EH (cell line): ENCODE measurements at regions not wholly inside any gene's neighbourhood (a gene's known extent, or its start where the extent isn't known, plus 50 kb on each side); places are given as distances from the start of the nearest gene placed in this dataset.

Experiments
- DNase-seq: peaks from one replicate; pipeline ENCODE4 v3.0.0-alpha.2; 2015; ENCODE audit warnings: low read depth

DNA sequence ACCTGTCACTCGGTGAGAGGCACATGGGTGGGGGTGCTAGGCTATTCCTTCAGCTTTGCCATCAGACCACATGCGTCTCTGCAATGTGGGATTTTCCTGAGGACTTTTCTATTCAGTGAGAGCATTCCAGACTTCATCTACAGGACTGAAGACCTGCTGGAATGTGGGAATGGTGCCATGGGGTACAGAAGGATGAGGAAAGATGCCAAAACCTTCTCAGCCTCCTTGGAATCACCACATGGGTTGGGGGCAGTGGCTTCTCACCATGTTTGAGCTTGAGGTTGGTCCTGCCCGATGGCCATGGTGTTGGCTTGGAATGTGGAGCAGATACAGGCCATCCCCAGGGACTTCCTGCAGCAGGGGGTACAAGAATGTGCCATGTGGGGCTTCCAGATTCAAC is 80.9 kb upstream of the KLF13 start:
- DNase-seq: peak; percentile 8

- no peak for DNase-seq
These were observed 79.2 kb upstream of the KLF13 start for GRCh38 chr15:31247404-31247803.

GRCh38 chr15:31248263-31248662 is 78.4 kb upstream of the KLF13 start:
- no peak for DNase-seq

- DNase-seq: no peak
These were observed 77.7 kb upstream of the KLF13 start for GRCh38 chr15:31248951-31249350.

- no peak for DNase-seq
These were observed 76.6 kb upstream of the KLF13 start for GRCh38 chr15:31250033-31250432.

GRCh38 chr15:31251165-31251564 is 75.5 kb upstream of the KLF13 start:
- DNase-seq: no peak

GRCh38 chr15:31252171-31252785 is 74.4 kb upstream of the KLF13 start:
- peak; percentile 33 for DNase-seq

GRCh38 chr15:31254431-31255175 is 72.0 kb upstream of the KLF13 start:
- peak; percentile 96 for DNase-seq

DNA sequence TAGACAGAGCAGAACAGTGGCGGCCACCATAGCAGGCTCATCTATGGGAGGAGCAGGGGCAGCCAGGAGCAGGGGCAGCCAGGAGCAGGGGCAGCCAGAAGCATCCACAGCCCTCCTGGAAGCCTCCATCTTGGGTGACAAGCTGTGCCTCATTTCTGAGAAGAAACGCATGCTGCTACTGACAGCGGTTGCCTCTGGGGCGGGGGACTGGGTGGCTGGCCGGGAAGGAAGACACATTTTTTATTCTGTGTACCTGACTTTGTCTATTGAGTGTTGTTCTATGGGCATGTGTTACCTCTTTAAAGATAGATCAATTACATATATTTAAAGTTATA is 71.5 kb upstream of the KLF13 start:
- DNase-seq: no peak

DNA sequence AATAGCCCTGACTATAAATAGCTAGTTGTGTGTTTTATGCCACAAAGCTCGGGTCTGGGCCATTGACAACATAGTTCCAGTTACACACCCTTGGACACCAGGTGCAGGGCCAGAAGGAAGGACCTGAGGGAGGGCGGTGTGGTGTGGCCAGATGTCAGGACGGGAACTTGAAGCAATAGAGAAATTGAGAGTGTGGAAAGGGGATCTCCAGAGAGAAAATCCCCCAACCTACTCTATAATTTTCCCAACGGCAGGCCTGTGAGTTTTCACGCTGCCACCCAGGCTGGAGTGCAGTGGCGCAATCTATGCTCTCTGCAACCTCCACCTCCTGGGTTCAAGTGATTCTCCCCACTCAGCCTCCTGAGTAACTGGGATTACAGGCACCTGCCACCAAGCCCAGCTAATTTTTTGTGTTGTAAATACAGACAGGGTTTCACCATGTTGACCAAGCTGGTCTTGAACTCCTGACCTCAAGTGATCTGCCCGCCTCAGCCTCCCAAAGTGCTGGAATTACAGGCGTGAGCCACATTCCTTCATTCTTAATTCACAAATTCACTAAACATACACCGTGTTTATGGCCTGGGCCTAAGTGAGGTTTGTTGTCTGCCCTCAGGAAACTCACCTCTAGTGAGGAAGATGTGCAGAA is 70.8 kb upstream of the KLF13 start:
- no peak for DNase-seq

DNA sequence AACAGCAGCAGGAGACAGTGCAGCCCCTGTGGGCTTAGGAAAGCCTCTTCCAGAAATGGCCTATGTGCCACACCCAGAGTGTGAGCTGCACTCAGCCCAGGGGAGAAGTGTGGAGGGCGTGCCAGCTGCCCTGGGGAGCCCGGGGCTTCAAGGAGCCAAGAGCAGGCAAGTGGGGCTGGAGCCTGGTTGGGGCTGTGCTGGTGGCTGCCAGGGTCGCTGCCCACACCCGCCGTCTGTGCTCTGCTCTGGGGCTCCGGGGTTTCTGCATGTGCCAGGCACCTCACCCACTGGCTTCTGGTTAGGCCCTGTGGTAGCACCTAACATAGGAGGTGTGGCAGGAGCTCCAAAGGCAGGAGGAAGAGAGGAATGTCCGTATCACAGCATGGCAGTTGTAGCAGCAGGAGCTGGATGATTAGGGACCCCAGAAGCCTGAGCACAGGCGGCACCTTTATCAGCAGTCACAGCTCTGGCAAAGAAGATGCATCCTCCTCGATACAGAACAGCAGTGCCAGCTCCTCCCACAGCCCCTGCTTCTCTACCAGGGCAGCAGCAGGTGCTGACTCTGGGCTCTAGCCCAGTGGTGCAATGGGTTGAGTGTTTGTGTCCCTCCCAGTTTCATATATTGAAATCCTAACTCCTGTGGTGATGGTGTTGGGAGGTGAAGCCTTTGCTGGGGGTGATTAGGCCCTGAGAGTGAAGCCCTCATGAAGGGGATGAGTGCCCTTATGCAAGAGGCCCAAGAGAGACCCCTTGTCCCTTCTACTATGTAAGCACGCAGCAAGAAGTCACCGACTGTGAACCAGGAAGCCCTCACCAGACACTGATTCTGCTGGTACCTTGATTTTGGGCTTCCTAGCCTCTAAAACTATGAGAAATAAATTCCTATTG is 70.0 kb upstream of the KLF13 start:
- no peak for DNase-seq

DNA sequence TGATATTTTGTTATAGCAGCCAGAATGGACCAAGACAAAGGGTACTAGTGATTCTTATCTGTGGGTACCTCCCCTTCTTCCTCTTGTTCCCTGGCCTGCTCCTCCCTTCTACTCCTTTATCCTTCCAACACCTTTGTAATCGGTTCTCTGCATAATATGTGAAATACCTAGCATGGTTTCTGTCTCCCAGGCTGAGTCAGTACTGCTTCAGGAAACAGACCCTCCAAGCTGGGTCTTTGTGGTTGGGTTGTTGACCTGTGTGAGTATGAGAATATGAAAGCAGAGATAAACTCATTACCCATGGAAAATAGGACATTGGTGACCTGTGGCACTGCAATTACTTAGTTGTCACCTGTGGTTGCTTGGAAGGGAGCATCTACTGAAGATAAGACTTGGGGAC is 69.3 kb upstream of the KLF13 start:
- DNase-seq: no peak

DNA sequence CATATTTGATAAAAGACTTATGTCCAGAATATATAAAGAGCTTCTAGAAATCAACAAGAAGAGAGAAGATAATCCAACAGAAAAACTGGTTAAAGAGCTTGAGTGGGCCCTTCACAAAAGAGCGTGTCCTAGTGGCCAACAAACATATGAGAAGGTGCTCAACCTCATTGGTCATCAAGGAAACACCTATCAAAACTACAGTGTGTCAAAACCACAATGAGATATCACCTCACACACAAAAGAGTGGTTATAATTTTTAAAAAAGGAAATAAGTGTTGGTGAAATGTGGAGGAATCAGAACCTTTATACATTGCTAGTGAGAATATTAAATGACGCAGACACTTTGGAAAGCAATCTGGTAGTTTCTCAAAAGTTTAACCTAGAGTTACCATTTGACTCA is 68.4 kb upstream of the KLF13 start:
- DNase-seq: no peak

GRCh38 chr15:31259562-31260252 is 66.9 kb upstream of the KLF13 start:
- DNase-seq: no peak

DNA sequence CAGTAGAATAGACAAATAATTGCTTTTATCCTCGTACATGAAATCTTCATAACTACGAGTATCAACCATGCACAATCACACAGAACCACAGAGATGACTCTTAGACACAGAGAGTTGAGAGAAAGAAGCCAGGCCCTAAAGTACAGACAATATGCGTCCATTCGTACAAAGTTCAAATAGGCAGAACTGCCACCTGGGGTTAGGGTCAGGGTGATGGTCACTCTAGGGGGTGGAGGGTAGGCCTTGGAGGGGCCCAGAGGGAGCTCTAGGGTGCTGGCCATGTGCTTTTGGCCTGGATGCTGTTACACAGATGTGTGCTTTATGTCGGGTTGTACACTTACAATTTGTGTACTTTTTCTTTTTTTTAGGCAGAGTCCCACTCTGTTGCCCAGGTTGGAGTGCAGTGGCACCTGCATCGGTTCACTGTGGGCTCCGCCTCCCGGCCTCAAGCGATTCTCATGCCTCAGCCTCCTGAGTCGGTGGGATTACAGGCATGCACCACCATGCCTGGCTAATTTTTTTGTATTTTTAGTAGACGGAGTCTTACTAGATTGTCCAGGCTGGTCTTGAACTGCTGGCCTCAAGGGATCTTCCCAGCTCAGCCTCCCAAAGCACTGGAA is 65.9 kb upstream of the KLF13 start:
- no peak for DNase-seq

GRCh38 chr15:31261266-31262142 is 65.1 kb upstream of the KLF13 start:
- no peak for DNase-seq

DNA sequence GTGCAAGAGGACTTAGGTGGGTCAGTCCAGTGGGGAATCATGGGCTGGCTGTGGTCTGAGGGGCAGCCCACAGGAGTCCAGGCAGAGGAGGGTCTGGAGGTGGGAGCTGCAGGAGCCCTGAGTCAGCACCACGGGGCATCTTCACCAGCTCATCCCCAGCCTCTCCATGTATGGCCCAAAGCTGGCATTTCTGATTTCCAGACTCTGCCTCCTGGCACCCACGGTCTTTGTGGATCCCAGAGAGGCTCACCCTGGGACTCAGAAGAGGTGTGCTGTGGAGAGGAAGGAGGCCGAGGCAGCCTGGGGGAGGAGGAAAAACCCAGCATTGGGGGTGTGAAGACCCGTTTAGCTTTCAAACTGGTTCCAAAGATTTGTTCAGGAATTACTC is 64.5 kb upstream of the KLF13 start:
- no peak for DNase-seq

DNA sequence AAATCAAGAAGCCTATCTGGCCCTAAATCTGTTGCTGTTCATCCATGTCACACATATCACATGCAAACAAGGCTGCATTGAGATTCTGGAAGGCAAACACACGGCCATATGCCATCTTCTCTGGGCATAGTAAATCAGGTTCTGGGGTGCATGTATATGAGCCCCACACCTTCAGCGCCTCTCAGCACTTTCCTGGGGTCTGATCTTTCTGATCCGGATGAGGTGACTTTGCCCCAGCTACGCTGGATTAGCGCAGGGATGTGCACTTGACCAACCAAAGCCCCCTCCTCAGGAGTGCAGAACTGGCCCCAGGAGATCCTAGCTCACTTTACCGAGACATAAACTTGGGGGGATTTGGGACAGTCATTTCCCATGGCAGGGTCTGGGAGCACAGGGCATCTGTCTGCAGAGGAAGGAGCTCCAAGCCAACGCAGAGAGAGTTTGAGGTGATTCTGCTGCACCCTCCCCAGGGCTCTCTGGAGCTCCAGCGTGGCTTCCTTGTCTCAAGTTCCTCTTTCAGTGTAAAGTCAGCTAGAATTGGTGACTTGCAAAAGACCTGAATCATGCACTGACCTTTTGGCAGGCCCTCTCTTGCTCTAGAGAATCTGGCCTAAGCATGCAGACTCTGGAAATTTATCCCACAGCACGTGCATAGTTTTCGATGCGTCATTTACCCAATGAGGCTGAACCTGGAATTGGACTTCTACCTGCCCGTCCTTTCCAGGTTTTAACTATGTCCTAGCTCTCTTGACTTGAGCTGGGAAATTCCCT is 63.5 kb upstream of the KLF13 start:
- peak; percentile 19 for DNase-seq

DNA sequence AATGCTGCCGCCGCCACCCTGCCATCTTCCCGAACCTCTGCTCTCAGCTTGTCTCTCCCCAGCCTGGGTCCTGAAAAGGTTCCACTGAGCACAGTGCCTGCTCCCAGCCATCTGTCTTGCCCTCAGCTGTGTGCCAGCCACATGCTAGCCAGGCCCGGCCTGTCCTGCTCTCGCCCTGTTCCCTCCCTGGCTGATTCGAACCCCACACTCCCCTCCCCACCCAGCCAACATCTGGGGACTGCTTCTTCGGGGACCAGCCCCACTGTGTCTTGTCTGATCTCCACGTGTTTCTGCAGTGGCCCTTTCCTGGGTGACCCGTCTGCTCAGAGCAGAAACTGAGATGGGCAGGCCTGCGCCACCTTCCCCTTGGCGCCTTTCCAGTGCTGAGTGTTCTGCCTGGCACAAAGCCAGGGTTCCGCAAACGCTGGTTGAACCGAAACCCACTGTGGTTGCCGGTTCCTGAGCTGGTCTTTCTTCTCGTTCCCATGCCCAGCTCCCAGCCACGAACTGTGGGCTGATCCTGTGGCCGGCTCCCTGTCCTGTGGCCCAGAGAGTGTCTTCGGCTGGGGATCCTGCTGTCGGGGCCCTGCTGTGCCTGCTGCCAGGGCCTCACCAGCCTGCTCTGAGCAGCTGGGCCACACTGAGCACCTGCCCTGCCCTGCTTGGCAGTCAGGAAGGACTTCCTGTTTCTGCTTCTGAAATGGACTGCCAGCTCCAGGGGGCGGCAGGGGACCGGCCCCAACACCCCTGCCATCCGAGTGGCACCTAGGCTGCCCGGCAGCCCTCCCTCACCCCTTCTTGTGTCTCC is 62.7 kb upstream of the KLF13 start:
- no peak for DNase-seq
